Naive thymus-derived CD4-positive, alpha-beta T cell (primary cell): ENCODE measurements at regions not wholly inside any gene's neighbourhood (a gene's known extent, or its start where the extent isn't known, plus 50 kb on each side); places are given as distances from the start of the nearest gene placed in this dataset.
"Not testable (repeated sequence)": the region's sequence is repeated elsewhere in the genome, so short reads cannot be mapped to it uniquely, and the experiment has no call there.

Experiments
- ATAC-seq: fragments of 150-1000 bp; cut with Tn5 transposase; 2 replicates; pipeline ENCODE4 v1.10.0; 2021; ENCODE audit warnings: mild to moderate bottlenecking, moderate library complexity
- CTCF ChIA-PET: fragments of 350-600 bp; sonication (Branson Sonifier 250); formaldehyde crosslinking; loops from one replicate; lab custom pipeline; 2021; ENCODE audit warnings: antibody characterized with exemption; lab: Charles Lee
- POLR2A ChIA-PET: fragments of 350-600 bp; sonication (Branson Sonifier 250); formaldehyde crosslinking; loops from one replicate; lab custom pipeline; 2021; ENCODE audit warnings: antibody characterized with exemption, inconsistent platforms; lab: Charles Lee
- DNase-seq, 9 donors: peaks; one replicate each; pipeline versions ENCODE4 v3.0.0 to v3.0.0-alpha.2; 2020 to 2022; ENCODE audit warnings: mixed read lengths in 1 of 9
- H3K27ac ChIP-seq: one replicate; pipeline ENCODE4 v1.7.0; 2013; ENCODE audit warnings: mild to moderate bottlenecking, low read depth, low read length, moderate library complexity
- H3K27me3 ChIP-seq, 2 donors: one replicate each; pipeline ENCODE4 v1.7.0; 2013; ENCODE audit warnings: low read length in 2 of 2, mild to moderate bottlenecking in 2 of 2, moderate library complexity in 2 of 2; ENCODE audit not compliant: control insufficient read depth in 2 of 2, insufficient read depth in 2 of 2
- H3K36me3 ChIP-seq, 3 experiments: 1 replicate in 2 of 3; 2 replicates in 1 of 3; pipeline ENCODE4 v1.7.0; 2013; ENCODE audit warnings: low read length in 3 of 3, mild to moderate bottlenecking in 3 of 3, moderate library complexity in 1 of 3; ENCODE audit not compliant: insufficient read depth in 3 of 3, control insufficient read depth in 2 of 3
- H3K4me1 ChIP-seq, 2 donors: one replicate each; pipeline ENCODE4 v1.7.0; 2013; ENCODE audit warnings: low read length in 2 of 2, mild to moderate bottlenecking in 2 of 2, moderate library complexity in 1 of 2; ENCODE audit not compliant: control insufficient read depth in 2 of 2, insufficient read depth in 2 of 2
- H3K4me3 ChIP-seq: 2 replicates; pipeline ENCODE4 v1.7.0; 2013; ENCODE audit warnings: mild to moderate bottlenecking, low read length
- H3K9me3 ChIP-seq, 3 experiments: 1 replicate in 2 of 3; 2 replicates in 1 of 3; pipeline ENCODE4 v1.7.0; 2013; ENCODE audit warnings: low read length in 3 of 3; ENCODE audit not compliant: control insufficient read depth in 2 of 3
- H3K27ac Mint-ChIP-seq, 9 donors: one replicate each; pipeline ENCODE4 v1.8.0; 2020 to 2022; ENCODE audit warnings: mixed read lengths in 9 of 9, mild to moderate bottlenecking in 8 of 9, moderate library complexity in 5 of 9, inconsistent platforms in 2 of 9
- H3K27me3 Mint-ChIP-seq, 5 donors: one replicate each; pipeline ENCODE4 v1.8.0; 2021 to 2022; ENCODE audit warnings: mixed read lengths in 5 of 5, mild to moderate bottlenecking in 1 of 5
- H3K36me3 Mint-ChIP-seq, 5 donors: one replicate each; pipeline ENCODE4 v1.8.0; 2020 to 2022; ENCODE audit warnings: mixed read lengths in 5 of 5, mild to moderate bottlenecking in 3 of 5, inconsistent platforms in 1 of 5
- H3K4me1 Mint-ChIP-seq, 7 donors: one replicate each; pipeline ENCODE4 v1.8.0; 2020 to 2022; ENCODE audit warnings: mixed read lengths in 7 of 7, mild to moderate bottlenecking in 3 of 7, inconsistent platforms in 1 of 7
- H3K4me3 Mint-ChIP-seq, 10 donors: one replicate each; pipeline ENCODE4 v1.8.0; 2020 to 2022; ENCODE audit warnings: mild to moderate bottlenecking in 10 of 10, mixed read lengths in 10 of 10, moderate library complexity in 6 of 10, inconsistent platforms in 2 of 10
- H3K9me3 Mint-ChIP-seq, 11 donors: one replicate each; pipeline ENCODE4 v1.8.0; 2020 to 2022; ENCODE audit warnings: mixed read lengths in 11 of 11, mild to moderate bottlenecking in 4 of 11, inconsistent platforms in 1 of 11, moderate library complexity in 1 of 11
- intact Hi-C, 2 donors: fragments of 100-400 bp; cut with micrococcal nuclease; formaldehyde crosslinking; loops; one replicate each; pipeline ENCODE4 v1.15.1; 2023

DNA sequence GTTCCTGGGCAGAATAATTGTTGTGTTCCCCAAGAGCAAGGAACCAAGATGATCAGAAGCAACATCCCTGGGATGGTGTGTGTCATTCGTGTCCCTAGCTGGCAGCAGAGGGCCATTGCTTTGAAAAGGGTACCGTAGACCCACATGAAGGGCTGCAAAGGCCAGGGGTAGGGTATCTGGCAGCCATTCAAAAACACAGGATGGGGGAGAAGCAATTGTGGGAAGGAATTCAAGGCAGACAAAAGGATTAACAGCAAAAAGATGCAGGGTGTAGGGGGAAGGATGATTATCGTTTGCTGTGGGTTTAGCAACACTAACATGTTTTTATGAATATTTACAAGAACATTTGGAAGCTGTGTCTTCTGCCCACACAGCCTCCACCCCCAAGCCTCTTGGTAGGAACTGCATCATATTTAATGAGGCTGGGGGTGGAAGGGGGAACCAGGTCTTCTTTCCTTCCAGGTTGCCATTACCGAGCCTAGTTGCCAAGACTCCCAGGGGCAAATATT, 169.0 kb upstream of the G2E3 start:
- no peaks in the 10 kb centered on the region for H3K4me1 ChIP-seq

DNA sequence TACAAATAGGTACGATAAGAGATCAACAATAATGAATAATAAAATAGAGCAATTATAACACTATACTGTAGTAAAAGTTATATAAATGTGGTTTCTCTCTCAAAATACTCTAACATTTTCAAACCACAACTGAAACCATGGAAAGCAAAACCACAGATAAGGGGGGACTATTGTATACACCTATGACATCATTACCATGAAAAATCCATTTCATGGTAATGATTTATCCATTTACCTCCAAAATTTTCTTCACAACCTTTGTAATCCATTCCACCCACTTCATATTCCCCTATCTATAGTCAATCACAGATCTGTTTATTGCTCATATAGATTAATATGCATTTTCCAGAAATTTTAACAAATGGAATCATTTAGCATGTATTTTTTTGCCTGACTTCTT, 163.9 kb upstream of the G2E3 start:
- peaks cover 0 to 1% (median 0%) of the 10 kb centered on the region in 11 donors for H3K9me3 Mint-ChIP-seq
- Histone ChIP-seq H3K9me3 (no peaks in the 10 kb centered on the region), H3K27ac (no peak overlapping the region), H3K4me3 (no peak overlapping the region), H3K27me3 (no peaks in the 10 kb centered on the region), H3K4me1 (no peaks in the 10 kb centered on the region), H3K36me3 (no peaks in the 10 kb centered on the region)
- CTCF ChIA-PET = no interaction called here
- peaks cover 4 to 18% (median 11%) of the 10 kb centered on the region in 5 donors for H3K27me3 Mint-ChIP-seq
- intact Hi-C loops = no loop called here
- H3K36me3 Mint-ChIP-seq = no peaks in the 10 kb centered on the region
- no peak for ATAC-seq
- DNase-seq = no peak
- H3K27ac Mint-ChIP-seq = no peak overlapping the region
- H3K4me1 Mint-ChIP-seq = no peaks in the 10 kb centered on the region
- H3K4me3 Mint-ChIP-seq = no peak overlapping the region
- POLR2A ChIA-PET = no interaction called here

More for the DNA sequence above, 169.0 kb upstream of the G2E3 start:
- H3K4me1 Mint-ChIP-seq = no peaks in the 10 kb centered on the region
- peaks cover 0 to 1% (median 0%) of the 10 kb centered on the region in 11 donors for H3K9me3 Mint-ChIP-seq
- no peaks in the 10 kb centered on the region for H3K36me3 Mint-ChIP-seq
- ChIA-PET POLR2A (no interaction called here), CTCF (no interaction called here)
- ATAC-seq (no peak), DNase-seq (no peak)
- Histone ChIP-seq H3K9me3 (no peaks in the 10 kb centered on the region), H3K4me3 (no peak overlapping the region), H3K27ac (no peak overlapping the region), H3K27me3 (no peaks in the 10 kb centered on the region), H3K36me3 (no peaks in the 10 kb centered on the region)
- peak overlapping the region in 1 of 9 donors; percentile 42 for H3K27ac Mint-ChIP-seq
- intact Hi-C loops = no loop called here
- H3K4me3 Mint-ChIP-seq = no peak overlapping the region
- H3K27me3 Mint-ChIP-seq = peaks cover under 1 to 5% (median 3%) of the 10 kb centered on the region in 5 donors

DNA sequence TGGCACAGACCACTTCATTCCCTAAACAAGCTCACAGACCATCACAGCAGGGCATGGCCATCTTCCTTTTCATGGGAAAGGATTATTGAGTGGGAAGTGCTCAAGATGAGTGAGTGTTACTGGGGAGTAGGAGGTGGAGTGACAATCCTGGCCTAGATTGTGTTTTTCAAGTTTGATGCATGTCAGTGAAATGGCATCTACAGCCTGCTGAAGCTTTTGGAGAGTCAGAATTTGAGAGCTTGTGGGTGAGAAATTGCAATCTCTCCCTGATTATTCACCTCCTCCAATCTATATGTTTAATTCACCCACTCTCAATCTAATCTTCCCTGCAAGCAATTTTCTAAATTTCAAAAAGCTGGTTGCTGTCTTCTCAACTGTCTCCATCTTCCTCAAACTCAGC, 156.1 kb upstream of the G2E3 start:
- DNase-seq = no peak
- Histone ChIP-seq H3K27ac (no peak overlapping the region), H3K36me3 (no peaks in the 10 kb centered on the region), H3K9me3 (no peaks in the 10 kb centered on the region), H3K4me3 (no peak overlapping the region), H3K4me1 (no peaks in the 10 kb centered on the region), H3K27me3 (no peaks in the 10 kb centered on the region)
- H3K27ac Mint-ChIP-seq = peak overlapping the region in 1 of 9 donors; percentile 26
- ChIA-PET POLR2A (no interaction called here), CTCF (no interaction called here)
- no peak for ATAC-seq
- no peaks in the 10 kb centered on the region for H3K36me3 Mint-ChIP-seq
- H3K27me3 Mint-ChIP-seq = peaks cover 5 to 25% (median 14%) of the 10 kb centered on the region in 5 donors
- H3K4me1 Mint-ChIP-seq = no peaks in the 10 kb centered on the region
- intact Hi-C loops = no loop called here
- peaks cover 0 to 11% (median 2%) of the 10 kb centered on the region in 11 donors for H3K9me3 Mint-ChIP-seq
- H3K4me3 Mint-ChIP-seq = no peak overlapping the region

DNA sequence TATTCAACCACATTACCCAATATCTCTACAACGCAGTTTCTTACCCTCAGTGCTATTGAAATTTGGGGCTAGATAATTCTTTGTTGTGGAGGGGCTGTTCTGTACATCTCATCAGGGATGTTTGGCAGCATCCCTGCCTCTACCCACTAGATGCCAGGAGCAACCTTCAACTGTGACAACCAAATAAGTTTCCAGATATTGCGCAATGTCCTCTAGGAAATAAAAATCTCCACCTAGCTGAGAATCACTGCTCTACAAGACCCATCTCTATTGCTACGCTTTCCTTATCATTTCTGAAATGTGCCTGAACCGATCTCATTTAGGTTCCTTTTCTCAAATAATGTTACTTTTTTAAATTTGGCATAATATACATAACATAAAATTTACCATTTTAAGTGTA, 155.2 kb upstream of the G2E3 start:
- no peak overlapping the region for H3K27ac ChIP-seq
- no peaks in the 10 kb centered on the region for H3K9me3 ChIP-seq
- H3K4me3 ChIP-seq = no peak overlapping the region
- POLR2A ChIA-PET = no interaction called here
- no peak for DNase-seq
- no peaks in the 10 kb centered on the region for H3K27me3 ChIP-seq
- Mint-ChIP-seq H3K9me3 (peaks cover 0 to 11% (median 2%) of the 10 kb centered on the region in 11 donors), H3K4me3 (no peak overlapping the region), H3K27me3 (peaks cover 6 to 26% (median 9%) of the 10 kb centered on the region in 5 donors), H3K27ac (no peak overlapping the region), H3K4me1 (no peaks in the 10 kb centered on the region), H3K36me3 (no peaks in the 10 kb centered on the region)
- no peak for ATAC-seq
- intact Hi-C loops = no loop called here
- CTCF ChIA-PET = no interaction called here
- no peaks in the 10 kb centered on the region for H3K4me1 ChIP-seq
- no peaks in the 10 kb centered on the region for H3K36me3 ChIP-seq

DNA sequence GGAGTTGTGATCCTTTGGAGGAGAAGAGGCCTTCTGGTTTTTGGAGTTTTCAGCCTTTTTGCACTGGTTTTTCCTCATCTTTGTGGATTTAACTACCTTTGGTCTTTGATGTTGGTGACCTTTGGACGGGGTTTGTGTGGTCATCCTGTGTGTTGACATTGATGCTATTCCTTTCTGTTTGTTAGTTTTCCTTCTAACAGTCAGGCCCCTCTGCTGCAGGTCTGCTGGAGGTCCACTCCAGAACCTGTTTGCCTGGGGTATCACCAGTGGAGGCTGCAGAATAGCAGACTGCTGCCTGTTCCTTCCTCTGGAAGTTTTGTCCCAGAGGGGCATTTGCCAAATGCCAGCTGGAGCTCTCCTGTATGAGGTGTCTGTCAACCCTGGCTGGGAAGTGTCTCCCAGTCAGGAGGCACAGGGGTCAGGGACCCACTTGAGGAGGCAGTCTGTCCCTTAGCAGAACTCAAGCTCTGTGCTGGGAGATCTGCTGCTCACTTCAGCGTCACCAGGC, 149.4 kb upstream of the G2E3 start:
- CTCF ChIA-PET, H3K27ac Mint-ChIP-seq, H3K36me3 ChIP-seq, ATAC-seq, H3K27ac ChIP-seq, H3K4me3 Mint-ChIP-seq, H3K4me1 ChIP-seq, intact Hi-C loops, H3K4me1 Mint-ChIP-seq, DNase-seq, H3K4me3 ChIP-seq, H3K27me3 ChIP-seq, H3K9me3 ChIP-seq, H3K36me3 Mint-ChIP-seq, POLR2A ChIA-PET: not testable (repeated sequence)
- Mint-ChIP-seq H3K9me3 (peaks cover 0 to 11% (median 4%) of the 10 kb centered on the region in 11 donors), H3K27me3 (peaks cover 3 to 13% (median 7%) of the 10 kb centered on the region in 5 donors)

DNA sequence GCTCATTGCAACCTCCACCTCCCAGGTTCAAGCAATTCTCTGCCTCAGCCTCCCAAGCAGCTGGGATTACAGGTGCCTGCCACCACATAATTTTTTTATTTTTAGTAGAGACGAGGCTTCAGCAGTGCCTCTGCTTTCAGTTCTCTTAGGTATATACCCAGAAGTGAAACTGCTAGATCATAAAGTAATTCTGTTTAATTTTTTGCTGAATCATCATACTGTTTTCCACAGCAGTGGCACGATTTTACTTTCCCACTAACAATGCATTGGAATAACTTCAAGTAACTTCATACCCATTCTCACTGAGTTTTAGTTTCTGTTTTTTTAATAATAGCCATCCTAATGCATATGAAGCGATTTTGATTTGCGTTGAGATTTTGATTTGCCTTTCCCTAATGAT, 148.0 kb upstream of the G2E3 start:
- no peaks in the 10 kb centered on the region for H3K9me3 ChIP-seq
- H3K36me3 ChIP-seq = no peaks in the 10 kb centered on the region
- Mint-ChIP-seq H3K9me3 (peaks cover 0 to 5% (median 0%) of the 10 kb centered on the region in 11 donors), H3K36me3 (no peaks in the 10 kb centered on the region), H3K27me3 (peaks cover 0 to 13% (median 7%) of the 10 kb centered on the region in 5 donors), H3K27ac (no peak overlapping the region), H3K4me3 (no peak overlapping the region), H3K4me1 (no peaks in the 10 kb centered on the region)
- H3K4me1 ChIP-seq = no peaks in the 10 kb centered on the region
- CTCF ChIA-PET = no interaction called here
- DNase-seq (no peak), ATAC-seq (no peak)
- no peaks in the 10 kb centered on the region for H3K27me3 ChIP-seq
- intact Hi-C loops = no loop called here
- H3K27ac ChIP-seq = no peak overlapping the region
- POLR2A ChIA-PET = no interaction called here
- no peak overlapping the region for H3K4me3 ChIP-seq

DNA sequence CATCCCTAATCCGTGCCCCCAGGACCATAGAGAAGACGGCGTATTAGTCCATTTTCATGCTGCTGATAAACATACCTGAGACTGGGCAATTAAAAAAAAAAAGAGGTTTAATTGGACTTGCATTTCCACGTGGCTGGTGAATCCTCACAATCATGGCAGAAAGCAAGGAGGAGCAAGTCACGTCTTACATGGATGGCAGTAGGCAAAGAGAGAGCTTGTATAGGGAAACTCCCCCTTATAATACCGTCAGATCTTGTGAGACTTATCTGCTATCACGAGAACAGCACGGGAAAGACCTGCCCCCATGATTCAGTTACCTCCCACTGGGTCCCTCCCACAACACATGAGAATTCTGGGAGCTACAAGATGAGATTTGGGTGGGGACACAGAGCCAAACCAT, 145.8 kb upstream of the G2E3 start:
- H3K4me3 Mint-ChIP-seq, CTCF ChIA-PET: not testable (repeated sequence)

More for the DNA sequence above, 145.8 kb upstream of the G2E3 start:
- peaks cover 0 to 13% (median 3%) of the 10 kb centered on the region in 5 donors for H3K27me3 Mint-ChIP-seq
- ATAC-seq, H3K4me1 ChIP-seq, H3K4me1 Mint-ChIP-seq, H3K36me3 Mint-ChIP-seq, H3K36me3 ChIP-seq, H3K4me3 ChIP-seq, H3K9me3 ChIP-seq, intact Hi-C loops, H3K9me3 Mint-ChIP-seq, POLR2A ChIA-PET, H3K27me3 ChIP-seq, H3K27ac ChIP-seq, H3K27ac Mint-ChIP-seq, DNase-seq: not testable (repeated sequence)
